IMR-90 (cell line): ENCODE measurements at regions not wholly inside any gene's neighbourhood (a gene's known extent, or its start where the extent isn't known, plus 50 kb on each side); places are given as distances from the start of the nearest gene placed in this dataset.

Source experiments
- ATAC-seq: fragments of 200-7000 bp; cut with Tn5 transposase; 2 replicates; pipeline ENCODE4 v1.9.1; 2020; ENCODE audit warnings: low read depth, mild to moderate bottlenecking, moderate library complexity
- BruUV-seq: library from RNA; stranded (reverse); fragments of 400-500 nt; replicated peaks from 2 replicates; lab custom pipeline; 2021; lab: Mats Ljungman, UMichigan
- CTCF ChIA-PET: fragments of 300-600 bp; formaldehyde crosslinking; extraction: SDS; loops from one replicate; lab custom pipeline; 2021; ENCODE audit warnings: antibody characterized with exemption; lab: Yijun Ruan, JAX
- POLR2A ChIA-PET: fragments of 300-600 bp; sonication (Branson Sonifier 250); formaldehyde crosslinking; loops from one replicate; lab custom pipeline; 2022; ENCODE audit warnings: antibody characterized with exemption; ENCODE audit not compliant: unreplicated experiment; lab: Charles Lee
- DNase-seq: peaks from one replicate; pipeline ENCODE4 v3.0.0; 2013
- H2AFZ ChIP-seq: replicated peaks from 2 replicates; pipeline ENCODE3; 2013; ENCODE audit warnings: low read length, mild to moderate bottlenecking; ENCODE audit not compliant: poor library complexity
- H2AK5ac ChIP-seq: 2 replicates; pipeline ENCODE4 v1.6.1; 2013; ENCODE audit warnings: low read depth, low read length, inconsistent platforms
- H2AK9ac ChIP-seq: replicated peaks from 2 replicates; pipeline ENCODE3; 2013; ENCODE audit warnings: mild to moderate bottlenecking, low read depth, low read length, moderate library complexity; ENCODE audit not compliant: poor library complexity
- H2BK120ac ChIP-seq: 2 replicates; pipeline ENCODE4 v1.6.1; 2013; ENCODE audit warnings: low read depth, low read length, inconsistent platforms
- H2BK15ac ChIP-seq: 3 replicates; pipeline ENCODE4 v1.6.1; 2013; ENCODE audit warnings: low read depth, low read length, inconsistent platforms
- H2BK20ac ChIP-seq: 2 replicates; pipeline ENCODE4 v1.6.1; 2013; ENCODE audit warnings: low read depth, mild to moderate bottlenecking, inconsistent platforms, low read length, moderate library complexity
- H2BK5ac ChIP-seq: 2 replicates; pipeline ENCODE4 v1.6.1; 2013; ENCODE audit warnings: mild to moderate bottlenecking, low read depth, low read length, inconsistent platforms; ENCODE audit not compliant: poor library complexity, severe bottlenecking
- H3K14ac ChIP-seq: replicated peaks from 2 replicates; pipeline ENCODE4 v1.6.1; 2013; ENCODE audit warnings: low read depth, low read length, inconsistent platforms
- H3K18ac ChIP-seq: 2 replicates; pipeline ENCODE4 v1.6.1; 2013; ENCODE audit warnings: low read depth, low read length, control low read depth
- H3K23ac ChIP-seq: 2 replicates; pipeline ENCODE4 v1.6.1; 2013; ENCODE audit warnings: low read depth, low read length, inconsistent platforms
- H3K27ac ChIP-seq: 2 replicates; pipeline ENCODE4 v1.5.1; 2013; ENCODE audit warnings: mild to moderate bottlenecking, control low read depth, low read length; ENCODE audit not compliant: insufficient read depth
- H3K27me3 ChIP-seq: 2 replicates; pipeline ENCODE4 v1.6.1; 2013; ENCODE audit warnings: low read length; ENCODE audit not compliant: control insufficient read depth, insufficient read depth
- H3K36me3 ChIP-seq: 2 replicates; pipeline ENCODE4 v1.6.1; 2013; ENCODE audit warnings: low read length, mixed read lengths; ENCODE audit not compliant: control insufficient read depth, insufficient read depth
- H3K4ac ChIP-seq: 2 replicates; pipeline ENCODE4 v1.6.1; 2013; ENCODE audit warnings: low read depth, low read length, inconsistent platforms
- H3K4me1 ChIP-seq: 2 replicates; pipeline ENCODE4 v1.6.1; 2013; ENCODE audit warnings: low read length, mixed read lengths; ENCODE audit not compliant: control insufficient read depth, insufficient read depth
- H3K4me2 ChIP-seq: 2 replicates; pipeline ENCODE4 v1.6.1; 2013; ENCODE audit warnings: low read depth, mild to moderate bottlenecking, control low read depth, low read length, moderate library complexity
- H3K4me3 ChIP-seq: 2 replicates; pipeline ENCODE4 v1.5.1; 2013; ENCODE audit warnings: low read depth, mild to moderate bottlenecking, control low read depth, low read length, moderate library complexity; ENCODE audit not compliant: insufficient read depth
- H3K56ac ChIP-seq: 2 replicates; pipeline ENCODE4 v1.6.1; 2013; ENCODE audit warnings: low read length, inconsistent platforms; ENCODE audit not compliant: insufficient read depth; ENCODE audit errors: extremely low read depth
- H3K79me1 ChIP-seq, 2 experiments: 2 replicates each; pipeline ENCODE4 v1.6.1; 2013; ENCODE audit warnings: low read length in 2 of 2, inconsistent platforms in 1 of 2, low read depth in 1 of 2
- H3K9ac ChIP-seq: 2 replicates; pipeline ENCODE4 v1.6.1; 2013; ENCODE audit warnings: low read depth, low read length, control low read depth
- H3K9me1 ChIP-seq: 2 replicates; pipeline ENCODE4 v1.6.1; 2013; ENCODE audit warnings: low read length, inconsistent platforms; ENCODE audit not compliant: insufficient read depth
- H3K9me3 ChIP-seq: 2 replicates; pipeline ENCODE4 v1.6.1; 2013; ENCODE audit warnings: low read length; ENCODE audit not compliant: control insufficient read depth, insufficient read depth
- H4K20me1 ChIP-seq: 2 replicates; pipeline ENCODE4 v1.6.1; 2013; ENCODE audit warnings: low read length, inconsistent platforms; ENCODE audit not compliant: insufficient read depth
- H4K5ac ChIP-seq: 2 replicates; pipeline ENCODE4 v1.6.1; 2013; ENCODE audit warnings: mild to moderate bottlenecking, low read depth, low read length, control low read depth
- H4K8ac ChIP-seq, 2 experiments: 2 replicates each; pipeline ENCODE4 v1.6.1; 2013; ENCODE audit warnings: low read depth in 2 of 2, low read length in 2 of 2, control low read depth in 1 of 2, inconsistent platforms in 1 of 2
- H4K91ac ChIP-seq: 2 replicates; pipeline ENCODE4 v1.6.1; 2013; ENCODE audit warnings: low read depth, low read length, inconsistent platforms; ENCODE audit not compliant: insufficient read depth
- CEBPB ChIP-seq: IDR thresholded peaks from 2 replicates; pipeline ENCODE4 v1.6.1; 2012; ENCODE audit warnings: low read depth, low read length, improper control_type of control experiment
- CHD1 ChIP-seq: IDR thresholded peaks from 2 replicates; pipeline ENCODE4 v1.6.1; 2012; ENCODE audit warnings: low read depth, low read length, improper control_type of control experiment
- ELK1 ChIP-seq: fragments of 150-350 bp; IDR thresholded peaks from 2 replicates; pipeline ENCODE4 v1.6.1; 2016; ENCODE audit warnings: low read depth, mild to moderate bottlenecking, low read length, moderate library complexity, borderline replicate concordance
- WGBS, 2 experiments: methylation state at CpG; one replicate each; pipeline versions ENCODE4 v1.1.5 to v1.1.7; 2013; ENCODE audit warnings: missing lambda C conversion rate in 2 of 2; ENCODE audit not compliant: insufficient read length in 1 of 2; ENCODE audit errors: extremely low coverage in 2 of 2; 5-methylcytosine and 5-hydroxymethylcytosine counted together
- dilution Hi-C: fragments of 300-500 bp; cut with HindIII; formaldehyde crosslinking; loops from one replicate; pipeline ENCODE4 v1.14.3; 2018; ENCODE audit warnings: low sequenced_read_pairs; ENCODE audit not compliant: unreplicated experiment
- in situ Hi-C: fragments of 300-500 bp; cut with MboI; formaldehyde crosslinking; loops from 3 replicates; pipeline ENCODE4 v1.14.3; 2019; ENCODE audit warnings: low sequenced_read_pairs, inconsistent platforms, mixed read lengths
- intact Hi-C: fragments of 100-400 bp; cut with micrococcal nuclease; formaldehyde crosslinking; loops from 2 replicates; pipeline ENCODE4 v1.10.0; 2022

- H3K23ac ChIP-seq, result no peak overlapping the region
- dilution Hi-C loops, result no loop called here
- H2BK15ac ChIP-seq, result peak overlapping the region; percentile 30; the same call in 1 of the 3 replicates
- ChIA-PET CTCF (no interaction called here), POLR2A (no interaction called here)
- H3K79me1 ChIP-seq, result no peaks in the 10 kb centered on the region
- WGBS, 2 experiments, result no CpG with 5 or more reads among the region's 2 CpGs
- TF ChIP-seq CEBPB, result no peak
- TF ChIP-seq CHD1, result no peak
- no peak for TF ChIP-seq ELK1
- H3K4me3 ChIP-seq, result no peak overlapping the region
- H3K27me3 ChIP-seq, result no peaks in the 10 kb centered on the region
- DNase-seq (no peak), ATAC-seq (no peak)
- BruUV-seq, result no TSS peak
- intact Hi-C loops, result no loop called here
- H2AK5ac ChIP-seq, result no peak overlapping the region
- no peak overlapping the region for H3K27ac ChIP-seq
- H4K8ac ChIP-seq, result no peak overlapping the region
- peaks cover 2% of the 10 kb centered on the region; the same call in 1 of the 2 replicates for H3K4me1 ChIP-seq
- H2BK20ac ChIP-seq, result peak overlapping the region; percentile 16; the same call in 1 of the 2 replicates
- no peak overlapping the region for H3K4ac ChIP-seq
- no peaks in the 10 kb centered on the region for H3K9me1 ChIP-seq
- no peak overlapping the region for H3K4me2 ChIP-seq
- in situ Hi-C loops, result no loop called here
- no peaks in the 10 kb centered on the region for H3K36me3 ChIP-seq
- H2BK5ac ChIP-seq, result no peak overlapping the region
- H4K5ac ChIP-seq, result no peak overlapping the region
- H4K20me1 ChIP-seq, result no peaks in the 10 kb centered on the region
- peak overlapping the region; percentile 64 for H2BK120ac ChIP-seq
- H3K9me3 ChIP-seq, result no peaks in the 10 kb centered on the region
- H4K91ac ChIP-seq, result no peak overlapping the region
- H3K56ac ChIP-seq, result no peak overlapping the region
- no peak overlapping the region for H3K9ac ChIP-seq
- no peak overlapping the region for H2AK9ac ChIP-seq
- no peak overlapping the region for H2AFZ ChIP-seq
- H3K14ac ChIP-seq, result peak overlapping the region; percentile 68; the same call in 1 of the 2 replicates
- H3K18ac ChIP-seq, result peak overlapping the region; percentile 41; the same call in 1 of the 2 replicates
Measured at GRCh38 chr6:100305209-100305869, 159.4 kb downstream of the SIM1 start.
